Panc1 (cell line): ENCODE measurements at regions not wholly inside any gene's neighbourhood (a gene's known extent, or its start where the extent isn't known, plus 50 kb on each side); places are given as distances from the start of the nearest gene placed in this dataset.

Experiments used
- CTCF ChIP-seq: fragments of 450-650 bp; IDR thresholded peaks from 2 replicates; pipeline ENCODE4 v1.5.1; 2017; ENCODE audit warnings: mild to moderate bottlenecking
- REST ChIP-seq, 2 experiments: IDR thresholded peaks; 2 replicates each; pipeline ENCODE4 v1.6.1; 2011 to 2012; ENCODE audit warnings: low read depth in 2 of 2, control low read depth in 1 of 2, low read length in 1 of 2, mild to moderate bottlenecking in 1 of 2, moderate library complexity in 1 of 2; ENCODE audit not compliant: insufficient read depth in 1 of 2
- SIN3A ChIP-seq: IDR thresholded peaks from 2 replicates; pipeline ENCODE4 v1.6.1; 2012; ENCODE audit warnings: low read depth, mild to moderate bottlenecking, low read length, moderate library complexity, borderline replicate concordance; ENCODE audit not compliant: insufficient read depth

- no peak for TF ChIP-seq CTCF
- TF ChIP-seq SIN3A: no peak
- no peak for TF ChIP-seq REST (IDR thresholded peaks at IDR 0.05; ENCODE audit: insufficient read depth in 1 of 2, low read depth in 2 of 2, low read length in 1 of 2)
Measured at GRCh38 chr6:149263321-149263720, 54.2 kb upstream of the TAB2 start.
